GM18861 (cell line): ENCODE measurements at regions not wholly inside any gene's neighbourhood (a gene's known extent, or its start where the extent isn't known, plus 50 kb on each side); places are given as distances from the start of the nearest gene placed in this dataset.
"Not testable (repeated sequence)": the region's sequence is repeated elsewhere in the genome, so short reads cannot be mapped to it uniquely, and the experiment has no call there.

Experiments used
- ATAC-seq: cut with Tn5 transposase; IDR thresholded peaks from one replicate; pipeline ENCODE4 v1.9.1; 2021; ENCODE audit not compliant: unreplicated experiment

DNA sequence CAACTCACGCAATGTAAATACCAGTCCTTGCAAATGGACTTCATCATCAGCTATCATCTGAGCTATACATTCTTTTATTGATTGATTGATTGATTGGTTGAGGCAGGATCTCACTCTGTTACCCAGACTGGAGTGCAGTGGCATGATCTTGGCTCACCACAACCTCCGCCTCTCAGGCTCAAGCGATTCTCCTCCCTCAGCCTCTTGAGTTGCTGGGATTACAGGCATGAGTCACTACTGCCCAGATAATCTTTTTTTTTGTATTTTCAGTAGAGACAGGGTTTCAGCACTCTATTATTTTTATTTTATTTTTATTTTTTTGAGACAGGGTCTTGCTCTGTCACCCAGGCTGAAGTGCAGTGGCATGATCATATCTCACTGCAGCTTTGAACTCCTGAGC, 369.5 kb downstream of the MAT2B start:
- not testable (repeated sequence) for ATAC-seq

DNA sequence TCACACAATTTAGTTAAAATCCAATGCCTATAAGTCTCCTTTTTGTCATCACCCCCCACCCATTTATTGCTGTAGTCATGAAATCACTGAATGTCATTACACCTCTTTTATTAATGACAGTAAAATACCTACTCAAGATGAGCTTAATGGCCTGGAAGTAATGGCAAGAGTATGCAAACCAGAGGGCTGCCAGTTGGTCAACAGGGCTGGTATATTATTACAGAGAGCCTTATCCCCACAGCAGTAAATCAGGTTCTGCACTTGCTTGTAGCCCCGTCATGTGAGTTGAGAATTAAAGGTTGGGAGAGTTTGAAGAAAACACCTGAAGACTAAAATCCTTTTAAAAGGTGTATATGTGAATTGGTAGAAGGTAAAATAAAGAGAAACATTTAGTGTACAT, 372.4 kb downstream of the MAT2B start:
- ATAC-seq: no peak

DNA sequence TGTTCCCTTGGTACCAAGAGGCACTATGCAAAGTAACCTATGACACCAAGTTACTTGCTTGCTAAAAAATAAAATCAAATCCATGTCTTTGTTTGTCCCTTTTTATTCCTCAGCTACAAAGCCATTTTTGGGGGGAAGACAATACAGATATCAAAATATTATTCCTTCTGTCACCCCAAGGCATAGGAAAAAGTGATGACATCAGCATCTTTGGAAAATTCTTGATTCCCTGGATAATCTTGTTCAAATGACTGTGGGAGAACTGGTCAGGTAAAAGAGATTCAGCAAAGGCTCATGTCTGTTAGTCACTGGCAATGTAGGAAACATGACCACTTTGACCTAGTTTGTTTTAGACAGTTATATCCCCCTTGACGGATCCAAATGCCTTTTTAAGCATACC, 373.1 kb downstream of the MAT2B start:
- no peak for ATAC-seq

DNA sequence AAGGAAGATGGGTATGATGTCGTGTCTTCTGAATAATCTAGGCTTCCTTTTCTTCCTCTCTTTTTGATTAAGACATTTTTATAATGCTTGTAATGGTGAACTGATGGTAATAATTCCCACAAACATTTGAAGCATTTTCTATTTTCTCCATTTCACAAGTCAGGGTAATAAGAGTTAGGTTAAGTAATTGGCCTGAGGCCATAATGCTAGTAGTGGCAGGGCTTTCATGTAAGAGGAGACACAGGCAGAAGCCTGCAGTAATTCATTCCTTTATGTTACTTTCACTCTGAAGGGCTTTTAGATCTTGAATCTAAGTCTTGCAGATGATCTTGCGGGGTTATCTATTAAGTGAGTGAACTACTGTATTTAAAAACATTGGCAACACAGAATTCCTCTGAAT, 374.9 kb downstream of the MAT2B start:
- ATAC-seq: no peak

DNA sequence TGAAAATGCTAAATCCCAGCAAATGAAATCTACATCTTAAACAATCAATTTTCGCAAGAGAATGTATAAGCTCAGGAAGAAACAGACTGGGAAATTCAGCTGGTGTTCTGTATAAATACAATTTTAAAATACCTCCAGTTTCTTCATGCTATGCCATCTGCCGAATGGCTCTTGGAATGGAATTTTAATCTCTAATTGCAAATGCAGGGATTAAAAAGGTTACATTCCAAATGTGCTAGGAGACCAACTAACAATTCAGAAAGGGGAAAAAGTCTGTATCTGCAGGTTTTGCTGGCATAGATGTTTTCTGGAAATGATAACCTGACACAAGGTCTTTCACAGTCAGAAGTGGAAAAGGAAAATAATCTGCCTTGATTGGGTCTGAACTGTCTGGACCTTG, 379.7 kb downstream of the MAT2B start:
- ATAC-seq: no peak

DNA sequence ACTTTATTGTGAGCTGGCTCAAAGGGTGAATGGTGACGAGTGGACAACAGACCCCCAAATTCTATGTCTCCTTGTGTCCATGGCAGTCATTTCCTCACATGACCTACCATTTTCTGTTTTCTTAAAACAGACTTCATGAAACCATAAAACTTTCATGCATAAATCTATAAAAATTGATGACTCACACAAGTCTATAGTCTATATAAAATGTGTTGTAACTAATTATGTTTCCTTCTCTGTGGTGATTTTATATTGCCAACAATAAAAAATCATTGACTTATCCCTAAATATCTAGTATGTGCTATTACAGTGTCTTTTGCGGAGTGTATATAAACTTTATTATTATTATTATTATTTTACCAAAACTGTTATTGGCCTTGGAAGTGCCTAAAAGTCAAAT, 382.4 kb downstream of the MAT2B start:
- ATAC-seq: no peak

DNA sequence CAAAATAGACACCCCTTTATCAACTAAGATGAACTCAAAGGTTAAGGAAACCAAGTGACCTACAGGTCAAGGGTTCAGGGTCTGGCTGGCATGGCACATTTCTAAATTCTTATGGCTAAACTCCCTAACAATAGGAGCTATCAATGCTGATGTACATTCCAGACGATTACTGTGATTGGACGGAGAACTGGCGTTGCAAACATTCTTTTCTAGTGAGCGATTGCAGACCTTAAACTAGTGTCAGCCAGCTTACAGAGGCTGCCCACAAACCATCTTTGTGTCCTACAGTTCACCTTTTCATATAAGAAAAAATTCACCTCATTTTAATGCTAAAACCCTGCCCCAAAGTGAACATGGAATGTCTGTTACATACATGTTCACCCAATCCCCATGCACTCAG, 382.9 kb downstream of the MAT2B start:
- no peak for ATAC-seq

DNA sequence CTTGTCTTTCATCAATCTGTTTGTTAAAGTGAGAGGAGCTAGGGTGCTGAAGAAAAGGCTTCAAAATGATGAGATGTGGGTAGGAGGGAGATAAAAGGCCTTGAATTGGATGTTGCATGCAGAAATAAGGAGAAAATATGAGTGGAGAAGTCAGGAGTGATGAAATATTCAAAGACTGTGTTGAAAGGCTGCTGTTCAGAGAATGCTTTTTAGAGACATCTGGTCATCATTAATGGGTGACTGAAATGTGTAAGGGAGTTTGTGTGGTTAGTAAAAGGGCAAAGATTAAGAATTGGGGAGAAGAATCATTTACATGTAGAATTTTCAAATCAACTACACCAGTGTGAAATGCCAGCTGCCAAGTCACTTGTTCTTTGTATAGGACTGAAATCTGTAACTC, 383.9 kb downstream of the MAT2B start:
- ATAC-seq: no peak

DNA sequence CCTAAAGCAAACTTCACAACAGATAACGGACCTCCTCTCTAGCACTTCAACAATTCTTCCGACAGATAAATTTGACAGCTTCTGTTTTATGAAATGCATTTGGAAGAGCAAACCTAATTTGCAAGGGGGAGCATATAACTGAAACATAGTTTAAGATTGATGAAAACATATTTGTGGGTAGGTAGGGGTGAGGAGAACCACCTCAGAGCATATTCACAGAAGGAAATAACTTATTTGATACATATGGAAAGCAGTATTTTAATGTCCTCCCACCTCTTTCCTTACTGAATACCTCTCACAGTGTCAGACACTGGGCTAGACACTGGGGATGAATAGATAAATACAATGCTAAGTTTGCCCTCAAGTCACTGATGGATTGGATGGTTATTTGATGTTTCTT, 384.8 kb downstream of the MAT2B start:
- no peak for ATAC-seq

DNA sequence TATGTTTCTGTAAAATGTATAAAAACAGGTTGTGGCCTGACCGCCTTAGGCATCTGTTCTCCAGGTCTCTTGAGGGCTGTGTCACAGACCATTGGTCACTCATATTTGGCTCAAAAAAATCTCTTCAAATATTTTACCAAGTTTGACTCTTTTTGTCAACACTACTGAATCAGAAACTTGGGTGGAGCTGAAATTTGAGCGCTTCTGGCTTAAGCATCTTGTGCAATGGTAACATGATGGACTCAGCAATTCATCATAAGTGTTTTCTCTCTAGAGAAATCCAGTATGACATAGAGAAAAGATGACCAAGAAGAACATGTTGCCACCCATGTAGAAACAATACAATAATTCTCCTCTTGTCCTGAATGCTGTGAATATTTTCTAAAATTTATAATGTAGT, 387.9 kb downstream of the MAT2B start:
- ATAC-seq: no peak

DNA sequence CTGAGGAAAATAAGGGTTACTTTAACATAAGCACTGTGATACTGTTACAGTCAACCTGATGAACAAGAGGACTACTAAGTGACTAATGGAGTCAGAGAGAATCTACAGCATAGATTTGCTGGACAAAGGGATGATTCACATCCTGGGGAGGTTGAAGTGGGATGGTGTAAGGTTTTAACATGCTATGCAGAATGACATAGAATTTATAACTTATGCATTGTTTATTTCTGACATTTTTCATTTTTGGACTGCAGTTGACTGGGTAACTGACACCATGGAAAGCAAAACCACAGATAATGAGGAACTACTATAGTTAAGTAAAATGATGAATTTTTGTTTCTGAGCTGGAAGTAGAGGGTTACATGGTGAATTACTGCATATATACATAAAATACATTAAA, 389.2 kb downstream of the MAT2B start:
- no peak for ATAC-seq

DNA sequence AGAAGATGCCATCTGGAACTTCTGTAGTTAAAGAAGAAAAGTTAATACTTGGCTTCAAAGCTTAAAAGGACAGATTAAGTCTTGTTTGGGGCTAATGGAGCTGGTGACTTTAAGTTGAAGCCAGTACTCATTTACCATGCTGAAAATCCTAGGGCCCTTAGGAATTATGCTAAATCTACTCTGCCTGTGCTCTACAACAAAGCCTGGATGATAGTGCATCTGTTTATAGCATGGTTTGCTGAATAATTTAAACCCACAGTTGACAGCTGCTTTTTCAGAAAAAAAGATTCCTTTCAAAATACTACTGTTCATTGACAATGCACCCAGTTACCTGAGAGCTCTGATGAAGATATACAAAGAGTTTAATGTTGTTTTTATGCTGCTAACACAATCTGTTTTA, 393.5 kb downstream of the MAT2B start:
- ATAC-seq: no peak

DNA sequence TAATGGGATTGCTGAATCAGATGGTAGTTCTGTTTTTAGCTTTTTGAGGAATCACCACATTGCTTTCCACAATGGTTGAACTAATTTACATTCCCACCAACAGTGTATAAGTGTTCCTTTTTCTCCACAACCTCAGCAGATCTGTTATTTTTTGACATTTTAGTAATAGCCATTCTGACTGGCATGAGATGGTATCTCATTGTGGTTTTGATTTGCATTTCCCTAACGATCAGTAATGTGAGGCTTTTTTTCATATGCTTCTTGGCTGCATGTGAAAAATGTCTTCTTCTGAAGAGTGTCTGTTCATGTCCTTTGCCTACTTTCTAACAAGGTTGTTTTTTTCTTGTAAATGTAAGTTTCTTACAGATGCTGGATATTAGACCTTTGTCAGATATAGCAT, 402.4 kb downstream of the MAT2B start:
- ATAC-seq: peak; percentile 73

DNA sequence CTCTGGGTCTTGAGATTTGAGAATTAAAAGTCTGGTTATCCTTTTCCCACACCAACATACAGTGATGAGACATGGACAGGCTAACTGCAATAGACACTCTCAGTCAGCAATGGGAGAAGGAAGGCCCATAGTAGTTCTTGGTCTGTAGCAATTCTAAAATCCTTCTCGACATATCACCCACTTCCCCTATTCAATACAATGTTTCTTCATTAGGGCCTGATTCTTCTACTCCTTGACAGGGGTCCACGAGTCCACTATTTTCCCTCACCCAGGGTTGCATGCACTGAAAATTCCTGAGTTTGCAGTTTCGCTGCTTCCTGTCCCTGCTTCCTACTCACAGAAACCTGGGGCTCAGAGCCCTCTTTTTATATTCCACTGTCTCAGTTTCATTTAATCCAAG, 402.8 kb downstream of the MAT2B start:
- ATAC-seq: peak; percentile 13

DNA sequence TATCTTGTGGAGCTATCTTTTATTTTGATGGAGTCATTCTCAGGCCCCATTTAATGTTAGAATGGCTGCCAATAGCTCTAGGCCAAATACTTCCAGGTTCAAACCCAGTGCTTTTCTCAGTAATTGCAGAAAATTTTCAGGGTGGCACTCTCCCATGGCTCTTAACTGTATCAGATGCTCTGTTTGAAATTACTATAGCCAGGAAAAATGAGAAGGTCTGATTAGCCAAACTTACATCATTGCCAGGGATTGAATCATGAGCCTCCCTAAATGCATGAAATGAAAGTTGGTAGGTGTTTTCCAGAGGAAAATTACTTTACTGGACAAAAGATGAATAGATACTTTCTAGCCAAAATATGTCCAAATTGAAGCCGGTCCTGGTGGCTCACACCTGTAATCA, 404.8 kb downstream of the MAT2B start:
- no peak for ATAC-seq

DNA sequence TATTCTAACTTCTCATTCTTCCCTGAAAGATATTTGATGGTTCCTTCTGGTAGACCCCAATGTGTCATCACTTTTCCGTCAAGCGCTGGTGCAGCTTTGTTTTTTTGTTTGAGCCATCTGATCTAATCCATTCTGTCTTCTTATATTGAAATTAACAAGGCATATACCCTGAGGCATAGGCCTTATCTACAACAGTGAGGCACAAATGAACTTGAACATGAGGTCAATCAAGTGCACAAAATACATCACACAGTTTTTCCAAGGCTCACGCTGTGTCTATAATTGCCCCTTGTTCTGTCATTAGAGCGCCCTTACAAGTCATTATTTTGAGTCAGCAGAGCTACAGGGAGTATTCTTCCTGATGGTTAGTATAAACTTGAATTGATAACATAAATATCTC, 406.6 kb downstream of the MAT2B start:
- ATAC-seq: no peak

DNA sequence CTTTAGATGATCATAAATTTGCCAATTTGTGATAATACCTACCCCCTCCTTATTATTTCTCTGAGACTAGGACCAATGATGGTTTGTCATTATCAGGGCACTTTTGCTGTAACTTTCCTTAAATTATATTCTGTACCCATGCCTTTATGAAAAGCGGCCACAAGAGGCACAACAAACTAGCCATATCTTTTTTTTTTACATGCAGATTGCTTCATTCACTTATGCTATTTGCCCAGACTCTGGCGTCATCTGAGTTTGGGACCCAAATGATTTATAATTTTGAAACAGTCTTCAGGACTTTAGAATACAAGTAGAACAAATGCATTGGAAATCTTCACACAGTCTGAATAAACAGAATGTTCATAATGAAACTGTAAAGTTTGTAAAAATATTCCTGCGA, 408.1 kb downstream of the MAT2B start:
- peak; percentile 13 for ATAC-seq

DNA sequence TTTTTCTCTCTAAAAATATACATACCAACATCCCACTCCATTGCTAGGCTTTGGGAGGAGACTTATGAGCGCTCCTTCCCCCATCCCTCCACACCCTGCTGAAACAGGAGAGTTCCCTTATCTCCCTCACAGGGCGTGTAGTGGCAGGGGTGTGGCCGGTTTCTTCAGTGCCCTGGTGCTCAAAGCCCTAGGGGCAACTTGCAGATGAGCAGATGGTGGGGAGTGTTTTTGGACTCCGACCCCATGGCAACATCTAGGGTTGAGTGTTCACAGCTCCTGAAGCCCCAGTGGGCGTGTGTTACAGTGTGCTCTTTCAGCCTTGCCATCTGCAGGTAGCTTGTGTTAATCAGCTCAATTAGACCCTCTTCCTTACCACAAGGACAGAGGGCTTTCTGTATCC, 409.5 kb downstream of the MAT2B start:
- ATAC-seq: peak; percentile 42

DNA sequence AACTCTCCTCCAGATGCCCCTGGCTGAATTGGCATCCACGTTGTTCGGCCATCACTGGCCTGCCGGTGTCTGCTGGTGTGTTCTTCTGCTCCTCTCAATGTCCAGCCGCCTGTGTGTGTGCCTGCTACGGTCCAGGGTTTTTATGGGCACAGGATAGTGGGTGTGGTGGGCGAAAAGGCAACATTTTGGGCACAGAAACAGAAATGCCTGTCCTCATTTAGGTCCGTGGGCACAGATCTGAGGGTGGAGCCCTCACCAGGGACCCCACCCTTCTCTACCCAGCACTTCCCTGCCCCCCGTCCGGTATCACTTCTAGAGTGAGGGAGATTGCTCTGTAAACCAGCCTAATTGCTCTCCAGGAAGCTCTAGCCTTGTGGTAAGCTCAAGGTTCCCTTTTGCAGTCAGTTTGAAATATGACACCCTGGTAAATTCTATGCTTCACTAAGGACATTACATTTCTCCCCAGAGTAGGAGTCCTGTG, 410.1 kb downstream of the MAT2B start:
- ATAC-seq: peak; percentile 74

DNA sequence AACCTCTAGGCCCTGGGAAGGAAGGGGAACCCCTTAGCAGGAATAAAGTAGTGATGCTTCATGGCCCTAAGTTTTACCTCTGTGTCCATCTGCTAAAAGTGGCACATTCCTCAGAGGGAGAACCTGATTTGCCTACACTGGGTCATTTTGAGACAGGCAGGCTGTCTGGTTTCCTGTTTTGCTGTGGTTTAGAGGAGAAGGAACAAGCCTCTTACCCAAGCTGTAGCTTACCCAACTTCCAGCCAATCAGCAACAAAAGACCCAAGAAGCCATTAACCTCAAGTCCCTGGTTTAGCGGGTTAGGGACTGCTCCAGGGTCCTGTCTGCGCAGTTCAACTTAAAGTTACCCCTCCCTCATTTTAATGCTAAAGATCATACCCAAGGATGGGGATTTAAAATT, 411.0 kb downstream of the MAT2B start:
- ATAC-seq: peak; percentile 76

DNA sequence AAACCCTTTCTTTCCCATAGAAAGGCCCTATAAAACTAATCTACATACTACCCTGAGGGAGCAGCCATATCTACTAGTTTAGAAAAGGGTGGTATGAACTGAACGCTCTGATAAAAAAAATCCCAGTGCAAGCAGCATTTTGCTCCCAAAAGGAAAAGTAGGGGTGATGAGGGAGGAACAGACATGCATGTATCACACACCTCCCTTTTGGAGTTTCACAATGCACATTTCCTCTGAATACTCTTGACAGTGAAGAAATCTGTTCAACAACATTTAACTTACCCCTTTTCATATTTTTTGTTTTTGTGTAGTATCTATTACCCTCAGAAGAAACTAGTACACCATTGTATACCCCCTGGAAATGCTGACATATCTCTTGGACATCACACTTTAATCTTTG, 411.4 kb downstream of the MAT2B start:
- no peak for ATAC-seq

DNA sequence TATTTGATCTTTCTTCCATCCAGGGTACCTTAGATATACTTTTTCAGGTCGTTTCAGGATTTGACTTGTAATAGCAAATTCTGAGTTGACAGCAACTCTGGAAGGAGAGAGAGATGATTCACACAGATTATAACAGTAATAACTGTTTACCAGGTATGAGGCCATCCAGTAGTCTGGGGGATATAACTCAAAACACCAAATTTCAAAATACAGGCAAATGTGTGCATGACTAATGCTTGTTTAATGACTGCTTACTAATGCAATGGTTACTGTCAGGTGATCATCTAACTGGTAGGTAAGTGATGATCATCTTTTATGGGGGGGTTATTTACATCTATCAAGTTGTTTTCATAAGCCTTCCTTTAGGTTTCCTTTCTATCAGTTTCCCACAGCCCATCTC, 412.3 kb downstream of the MAT2B start:
- ATAC-seq: no peak

DNA sequence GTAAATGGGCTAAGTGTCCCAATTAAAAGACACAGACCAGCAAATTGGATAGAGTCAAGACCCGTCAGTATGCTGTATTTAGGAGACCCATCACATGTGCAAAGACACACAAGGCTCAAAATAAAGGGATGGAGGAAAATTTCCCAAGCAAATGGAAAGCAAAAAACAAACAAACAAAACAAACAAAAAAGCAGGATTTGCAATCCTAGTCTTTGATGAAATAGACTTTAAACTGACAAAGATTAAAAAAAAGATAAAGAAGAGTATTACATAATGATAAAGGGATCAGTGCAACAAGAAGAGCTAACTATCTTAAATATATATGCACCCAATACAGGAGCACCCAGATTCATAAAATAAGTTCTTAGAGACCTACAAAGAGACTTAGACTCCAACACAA, 429.6 kb downstream of the MAT2B start:
- not testable (repeated sequence) for ATAC-seq

DNA sequence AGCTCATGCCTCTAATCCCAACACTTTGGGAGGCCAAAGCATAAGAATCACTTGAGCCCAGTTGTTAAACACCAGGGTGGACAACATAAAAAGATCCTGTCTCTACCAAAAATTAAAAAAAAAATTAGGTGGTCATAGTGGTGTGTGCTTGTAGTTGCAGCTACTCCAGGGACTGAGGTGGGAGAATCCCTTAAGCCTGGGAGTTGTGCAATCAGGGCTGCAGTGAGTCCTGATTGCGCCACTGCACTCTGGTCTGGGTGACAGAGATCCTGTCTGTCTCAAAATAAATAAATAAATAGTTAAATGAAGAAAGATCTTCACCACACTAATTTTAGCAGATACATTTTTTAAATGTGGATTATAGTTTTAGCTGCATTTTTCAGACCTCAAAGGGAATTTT, 433.2 kb downstream of the MAT2B start:
- no peak for ATAC-seq
